Ishikawa (cell line): ENCODE measurements at regions not wholly inside any gene's neighbourhood (a gene's known extent, or its start where the extent isn't known, plus 50 kb on each side); places are given as distances from the start of the nearest gene placed in this dataset.

Source experiments
- CEBPB ChIP-seq: IDR thresholded peaks from 2 replicates; pipeline ENCODE4 v1.6.1; 2012
- CREB1 ChIP-seq: IDR thresholded peaks from 2 replicates; pipeline ENCODE4 v1.6.1; 2012; ENCODE audit warnings: low read depth
- EGR1 ChIP-seq: IDR thresholded peaks from 2 replicates; pipeline ENCODE4 v1.6.1; 2012
- EP300 ChIP-seq: IDR thresholded peaks from 2 replicates; pipeline ENCODE4 v1.6.1; 2012; ENCODE audit warnings: borderline replicate concordance
- FOXM1 ChIP-seq: IDR thresholded peaks from 2 replicates; pipeline ENCODE4 v1.6.1; 2012; ENCODE audit warnings: low read depth, borderline replicate concordance
- MAX ChIP-seq: IDR thresholded peaks from 2 replicates; pipeline ENCODE4 v1.6.1; 2012
- NFIC ChIP-seq: IDR thresholded peaks from 2 replicates; pipeline ENCODE4 v1.6.1; 2012
- RAD21 ChIP-seq: IDR thresholded peaks from 2 replicates; pipeline ENCODE4 v1.6.1; 2012; ENCODE audit warnings: low read depth
- TAF1 ChIP-seq: IDR thresholded peaks from 2 replicates; pipeline ENCODE4 v1.6.1; 2012; ENCODE audit warnings: low read depth, mild to moderate bottlenecking
- TEAD4 ChIP-seq: IDR thresholded peaks from 2 replicates; pipeline ENCODE4 v1.6.1; 2012
- YY1 ChIP-seq: IDR thresholded peaks from 2 replicates; pipeline ENCODE4 v1.6.1; 2012; ENCODE audit warnings: low read depth
- TF ChIP-seq, protein P1 (sequence below): IDR thresholded peaks from 2 replicates; pipeline ENCODE4 v1.6.1; 2012; ENCODE audit warnings: low read depth, mild to moderate bottlenecking
- TF ChIP-seq, protein P2 (sequence below): IDR thresholded peaks from 2 replicates; pipeline ENCODE4 v1.6.1; 2012

DNA sequence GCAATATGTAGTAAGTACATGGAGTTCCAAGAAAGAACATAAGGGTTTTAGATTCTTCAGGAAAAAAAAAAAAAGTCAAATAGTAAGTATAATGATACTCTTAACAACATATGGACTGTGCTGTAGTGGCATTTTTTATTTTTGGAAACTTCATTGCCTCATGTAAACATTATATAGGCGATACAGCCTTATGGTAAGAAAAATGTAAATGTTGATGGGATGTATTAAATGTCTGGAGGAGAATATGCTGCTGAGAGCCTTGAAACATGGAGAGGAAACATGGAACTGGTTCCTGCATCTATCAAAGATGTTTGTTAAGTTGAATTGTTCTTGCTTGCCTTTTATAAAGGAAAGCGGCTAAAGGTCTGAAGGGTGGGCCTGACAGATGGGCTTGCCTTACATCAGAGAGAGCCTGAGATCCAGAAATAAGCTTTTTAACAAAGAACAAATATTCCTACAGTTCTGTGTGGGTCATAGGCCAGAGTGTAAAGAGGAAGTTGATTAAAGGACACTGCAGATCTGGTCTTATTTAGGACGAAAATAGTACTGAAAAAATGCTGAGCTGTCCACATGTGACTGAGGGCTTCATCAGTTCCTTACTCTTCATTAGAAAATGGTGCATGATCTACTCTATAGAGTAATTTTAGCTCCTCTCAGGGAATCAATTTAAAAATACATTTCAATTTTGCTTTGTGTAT is 448.1 kb upstream of the DCN start:
- TF ChIP-seq RAD21 (no peak), YY1 (no peak), MAX (no peak), EP300 (no peak), TAF1 (no peak), CREB1 (no peak), EGR1 (no peak), TEAD4 (no peak), NFIC (no peak), FOXM1 (no peak), CEBPB (no peak)
- TF ChIP-seq, protein P1, sequence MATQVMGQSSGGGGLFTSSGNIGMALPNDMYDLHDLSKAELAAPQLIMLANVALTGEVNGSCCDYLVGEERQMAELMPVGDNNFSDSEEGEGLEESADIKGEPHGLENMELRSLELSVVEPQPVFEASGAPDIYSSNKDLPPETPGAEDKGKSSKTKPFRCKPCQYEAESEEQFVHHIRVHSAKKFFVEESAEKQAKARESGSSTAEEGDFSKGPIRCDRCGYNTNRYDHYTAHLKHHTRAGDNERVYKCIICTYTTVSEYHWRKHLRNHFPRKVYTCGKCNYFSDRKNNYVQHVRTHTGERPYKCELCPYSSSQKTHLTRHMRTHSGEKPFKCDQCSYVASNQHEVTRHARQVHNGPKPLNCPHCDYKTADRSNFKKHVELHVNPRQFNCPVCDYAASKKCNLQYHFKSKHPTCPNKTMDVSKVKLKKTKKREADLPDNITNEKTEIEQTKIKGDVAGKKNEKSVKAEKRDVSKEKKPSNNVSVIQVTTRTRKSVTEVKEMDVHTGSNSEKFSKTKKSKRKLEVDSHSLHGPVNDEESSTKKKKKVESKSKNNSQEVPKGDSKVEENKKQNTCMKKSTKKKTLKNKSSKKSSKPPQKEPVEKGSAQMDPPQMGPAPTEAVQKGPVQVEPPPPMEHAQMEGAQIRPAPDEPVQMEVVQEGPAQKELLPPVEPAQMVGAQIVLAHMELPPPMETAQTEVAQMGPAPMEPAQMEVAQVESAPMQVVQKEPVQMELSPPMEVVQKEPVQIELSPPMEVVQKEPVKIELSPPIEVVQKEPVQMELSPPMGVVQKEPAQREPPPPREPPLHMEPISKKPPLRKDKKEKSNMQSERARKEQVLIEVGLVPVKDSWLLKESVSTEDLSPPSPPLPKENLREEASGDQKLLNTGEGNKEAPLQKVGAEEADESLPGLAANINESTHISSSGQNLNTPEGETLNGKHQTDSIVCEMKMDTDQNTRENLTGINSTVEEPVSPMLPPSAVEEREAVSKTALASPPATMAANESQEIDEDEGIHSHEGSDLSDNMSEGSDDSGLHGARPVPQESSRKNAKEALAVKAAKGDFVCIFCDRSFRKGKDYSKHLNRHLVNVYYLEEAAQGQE: no peak
- TF ChIP-seq, protein P2, sequence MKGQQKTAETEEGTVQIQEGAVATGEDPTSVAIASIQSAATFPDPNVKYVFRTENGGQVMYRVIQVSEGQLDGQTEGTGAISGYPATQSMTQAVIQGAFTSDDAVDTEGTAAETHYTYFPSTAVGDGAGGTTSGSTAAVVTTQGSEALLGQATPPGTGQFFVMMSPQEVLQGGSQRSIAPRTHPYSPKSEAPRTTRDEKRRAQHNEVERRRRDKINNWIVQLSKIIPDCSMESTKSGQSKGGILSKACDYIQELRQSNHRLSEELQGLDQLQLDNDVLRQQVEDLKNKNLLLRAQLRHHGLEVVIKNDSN: no peak
